ENCODE measurements at regions not wholly inside any gene's neighbourhood (a gene's known extent, or its start where the extent isn't known, plus 50 kb on each side); places are given as distances from the start of the nearest gene placed in this dataset.

DNA sequence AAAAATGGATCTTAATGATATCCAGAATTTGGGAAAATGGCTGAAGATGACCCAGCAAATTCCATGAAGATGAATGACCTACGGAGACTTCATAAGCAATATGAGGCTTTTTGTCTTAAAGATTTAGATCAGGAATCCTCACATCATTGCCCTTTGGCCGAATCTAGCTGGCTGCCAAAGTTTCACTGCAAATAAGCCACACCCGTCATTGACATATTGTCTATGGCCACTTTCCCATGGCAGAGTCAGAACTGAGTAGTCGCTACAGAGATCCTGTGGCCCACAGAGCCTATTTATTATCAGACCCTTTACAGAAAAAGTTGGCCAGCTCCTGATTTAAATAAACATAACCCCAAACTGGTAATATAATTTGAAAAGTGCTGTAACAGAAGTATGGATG, 307.4 kb upstream of the RARB start:
- Histone ChIP-seq H2BK120ac (replicated peaks; ENCODE audit: low read depth, low read length) (no peak overlapping the region), H2AK5ac (ENCODE audit: low read depth, low read length) (no peak overlapping the region), H3K79me1 (ENCODE audit: low read depth, low read length) (no peaks in the 10 kb centered on the region), H3K4ac (replicated peaks; ENCODE audit: insufficient read length, low read depth, low read length) (no peak overlapping the region), H4K20me1 (replicated peaks in 1 of 2; ENCODE audit: control insufficient read depth in 1 of 2, insufficient read depth in 2 of 2, low read length in 2 of 2) (peaks cover 0 to 2% of the 10 kb centered on the region in 2 experiments), H3K4me3 (ENCODE audit: extremely low read depth in 1 of 4, insufficient read depth in 2 of 4, low read depth in 3 of 4, low read length in 4 of 4) (no peak overlapping the region), H2AFZ (ENCODE audit: low read length) (no peak overlapping the region), H2BK12ac (ENCODE audit: low read depth, low read length) (no peak overlapping the region), H3K27ac (ENCODE audit: low read depth, low read length) (no peak overlapping the region), H3K4me2 (ENCODE audit: insufficient read depth in 1 of 2, low read depth in 2 of 2, low read length in 2 of 2) (no peak overlapping the region), H3K9ac (replicated peaks in 1 of 4; ENCODE audit: extremely low read depth in 1 of 4, low read depth in 3 of 4, low read length in 3 of 4) (no peak overlapping the region), H3K9me3 (ENCODE audit: insufficient read depth in 2 of 2, low read depth in 1 of 2, low read length in 1 of 2) (no peaks in the 10 kb centered on the region), H2BK5ac (ENCODE audit: low read depth, low read length) (no peak overlapping the region), H3K56ac (replicated peaks; ENCODE audit: insufficient read length, low read depth, low read length) (no peak overlapping the region), H4K5ac (ENCODE audit: insufficient read length, low read depth, low read length) (no peak overlapping the region), H3K23ac (ENCODE audit: insufficient read length) (no peak overlapping the region), H3K27me3 (replicated peaks in 1 of 4; ENCODE audit: control insufficient read depth in 3 of 4, extremely low read depth in 1 of 4, insufficient read depth in 3 of 4, low read length in 3 of 4) (no peaks in the 10 kb centered on the region), H2BK20ac (ENCODE audit: low read length) (no peak overlapping the region), H3K4me1 (replicated peaks in 1 of 4; ENCODE audit: control insufficient read depth in 3 of 4, insufficient read depth in 4 of 4, low read length in 3 of 4) (no peaks in the 10 kb centered on the region), H3K79me2 (ENCODE audit: control insufficient read depth in 1 of 2, insufficient read depth in 2 of 2, low read length in 2 of 2) (no peaks in the 10 kb centered on the region), H4K8ac (ENCODE audit: extremely low read depth, insufficient read depth, low read length) (no peak overlapping the region), H3K36me3 (ENCODE audit: control insufficient read depth in 2 of 4, insufficient read depth in 4 of 4, low read length in 3 of 4) (no peaks in the 10 kb centered on the region), H2BK15ac (ENCODE audit: low read length) (no peak overlapping the region), H3K18ac (ENCODE audit: extremely low read depth, low read length) (no peak overlapping the region), H3K14ac (ENCODE audit: insufficient read length) (no peak overlapping the region), H4K91ac (replicated peaks; ENCODE audit: insufficient read length, low read length) (no peak overlapping the region), H3K23me2 (ENCODE audit: low read depth, low read length) (no peaks in the 10 kb centered on the region)
- WGBS, 2 experiments (ENCODE audit: extremely low coverage in 1 of 2, insufficient coverage in 1 of 2, insufficient read length in 1 of 2, insufficient replicate concordance in 2 of 2, low coverage in 1 of 2, low lambda C conversion rate in 2 of 2, missing lambda C conversion rate in 1 of 2): 91% methylated on average over 4 of the region's 4 CpGs; no CpG with 5 or more reads in 1 of the 2 experiments
- no peak for TF ChIP-seq KDM5A (IDR thresholded peaks at IDR 0.05; ENCODE audit: low read length)
- no peak for TF ChIP-seq JUN (IDR thresholded peaks at IDR 0.05; ENCODE audit: low read depth, low read length)
- TF ChIP-seq HDAC6 (IDR thresholded peaks at IDR 0.05; ENCODE audit: low read depth, low read length): no peak
- no peak for TF ChIP-seq EP300 (IDR thresholded peaks at IDR 0.05; ENCODE audit: borderline replicate concordance in 1 of 2, low read depth in 2 of 2, low read length in 2 of 2)
- no peak for TF ChIP-seq RAD21 (IDR thresholded peaks at IDR 0.05 in 1 of 2, conservative IDR thresholded peaks at IDR 0.05 in 1 of 2; ENCODE audit: low read depth in 2 of 2, low read length in 2 of 2)
- no peak for TF ChIP-seq CTBP2 (IDR thresholded peaks at IDR 0.05; ENCODE audit: borderline replicate concordance, insufficient read depth, insufficient read length, low read length)
- TF ChIP-seq NANOG (IDR thresholded peaks at IDR 0.05; ENCODE audit: insufficient read depth, low read depth, low read length, poor library complexity, severe bottlenecking): no peak
- TF ChIP-seq EZH2 (IDR thresholded peaks at IDR 0.05; ENCODE audit: low read depth, low read length, severe bottlenecking): no peak
- FAIRE-seq: no peak
- CTCF ChIA-PET (ENCODE audit: partially characterized antibody): interaction anchor here (0.8 kb wide), 1 partner anchor 80 kb away, joined by 3 read pairs; no protein-coding TSS in a partner anchor
- no peak for DNase-seq (ENCODE audit: low read depth in 1 of 2, low spot score in 2 of 2)
- POLR2A ChIA-PET (ENCODE audit: partially characterized antibody): no interaction called here

Measured in H1 (cell line).